H1 (cell line): ENCODE measurements at regions not wholly inside any gene's neighbourhood (a gene's known extent, or its start where the extent isn't known, plus 50 kb on each side); places are given as distances from the start of the nearest gene placed in this dataset.

Experiments used
- RXRA ChIP-seq: IDR thresholded peaks from 2 replicates; pipeline ENCODE4 v1.6.1; 2011; ENCODE audit warnings: low read depth, mild to moderate bottlenecking, low read length, moderate library complexity; ENCODE audit not compliant: insufficient read depth
- SP2 ChIP-seq: IDR thresholded peaks from 2 replicates; pipeline ENCODE4 v1.6.1; 2012; ENCODE audit warnings: mild to moderate bottlenecking, low read length, inconsistent platforms
- TCF12 ChIP-seq: IDR thresholded peaks from 2 replicates; pipeline ENCODE4 v1.6.1; 2011; ENCODE audit warnings: low read depth, mild to moderate bottlenecking, low read length
- TF ChIP-seq, protein P1 (sequence below): fragments of 300-600 bp; sonication (generic); IDR thresholded peaks from 2 replicates; pipeline ENCODE4 v1.7.1; 2012; ENCODE audit warnings: low read length, moderate library complexity, mild to moderate bottlenecking, inconsistent platforms; ENCODE audit not compliant: insufficient replicate concordance

DNA sequence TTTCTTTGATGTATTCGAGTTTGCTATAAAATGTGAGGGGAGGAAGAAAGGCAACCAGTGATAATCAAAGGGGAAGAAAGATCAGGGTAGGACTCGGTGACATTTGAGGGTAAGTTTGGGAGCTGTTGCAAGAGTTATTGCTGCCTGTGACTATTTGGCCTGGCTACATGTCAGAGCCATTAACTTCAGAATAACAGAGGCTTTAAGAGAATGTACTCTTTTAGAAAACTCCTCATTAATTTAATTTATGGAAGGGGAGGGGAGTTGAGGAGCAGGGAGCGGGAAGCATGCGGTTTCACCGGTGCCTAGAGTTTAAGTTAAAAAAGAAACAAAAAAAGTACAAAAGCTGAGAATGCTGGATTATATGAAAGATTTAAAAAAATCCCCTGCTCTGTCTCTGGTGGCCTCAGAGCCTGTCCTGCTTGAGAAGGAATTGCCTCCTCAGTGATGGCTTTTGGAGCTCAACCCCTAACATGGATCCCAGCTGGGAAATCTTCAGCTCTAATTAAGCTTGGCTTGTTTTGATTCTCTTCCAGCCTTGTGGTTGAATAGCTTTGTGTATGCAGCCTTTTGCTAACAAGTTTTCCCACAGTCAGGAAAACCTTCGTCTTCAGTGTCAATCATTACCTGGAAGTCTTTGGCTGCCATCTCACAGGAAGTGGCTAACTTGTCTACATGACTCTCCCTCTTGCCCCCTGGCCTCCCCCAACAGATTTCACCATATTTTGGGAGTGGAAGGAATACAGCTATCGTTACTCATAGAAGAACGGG lies 238.2 kb downstream of the SOX4 start (continued):
- TF ChIP-seq, protein P1, sequence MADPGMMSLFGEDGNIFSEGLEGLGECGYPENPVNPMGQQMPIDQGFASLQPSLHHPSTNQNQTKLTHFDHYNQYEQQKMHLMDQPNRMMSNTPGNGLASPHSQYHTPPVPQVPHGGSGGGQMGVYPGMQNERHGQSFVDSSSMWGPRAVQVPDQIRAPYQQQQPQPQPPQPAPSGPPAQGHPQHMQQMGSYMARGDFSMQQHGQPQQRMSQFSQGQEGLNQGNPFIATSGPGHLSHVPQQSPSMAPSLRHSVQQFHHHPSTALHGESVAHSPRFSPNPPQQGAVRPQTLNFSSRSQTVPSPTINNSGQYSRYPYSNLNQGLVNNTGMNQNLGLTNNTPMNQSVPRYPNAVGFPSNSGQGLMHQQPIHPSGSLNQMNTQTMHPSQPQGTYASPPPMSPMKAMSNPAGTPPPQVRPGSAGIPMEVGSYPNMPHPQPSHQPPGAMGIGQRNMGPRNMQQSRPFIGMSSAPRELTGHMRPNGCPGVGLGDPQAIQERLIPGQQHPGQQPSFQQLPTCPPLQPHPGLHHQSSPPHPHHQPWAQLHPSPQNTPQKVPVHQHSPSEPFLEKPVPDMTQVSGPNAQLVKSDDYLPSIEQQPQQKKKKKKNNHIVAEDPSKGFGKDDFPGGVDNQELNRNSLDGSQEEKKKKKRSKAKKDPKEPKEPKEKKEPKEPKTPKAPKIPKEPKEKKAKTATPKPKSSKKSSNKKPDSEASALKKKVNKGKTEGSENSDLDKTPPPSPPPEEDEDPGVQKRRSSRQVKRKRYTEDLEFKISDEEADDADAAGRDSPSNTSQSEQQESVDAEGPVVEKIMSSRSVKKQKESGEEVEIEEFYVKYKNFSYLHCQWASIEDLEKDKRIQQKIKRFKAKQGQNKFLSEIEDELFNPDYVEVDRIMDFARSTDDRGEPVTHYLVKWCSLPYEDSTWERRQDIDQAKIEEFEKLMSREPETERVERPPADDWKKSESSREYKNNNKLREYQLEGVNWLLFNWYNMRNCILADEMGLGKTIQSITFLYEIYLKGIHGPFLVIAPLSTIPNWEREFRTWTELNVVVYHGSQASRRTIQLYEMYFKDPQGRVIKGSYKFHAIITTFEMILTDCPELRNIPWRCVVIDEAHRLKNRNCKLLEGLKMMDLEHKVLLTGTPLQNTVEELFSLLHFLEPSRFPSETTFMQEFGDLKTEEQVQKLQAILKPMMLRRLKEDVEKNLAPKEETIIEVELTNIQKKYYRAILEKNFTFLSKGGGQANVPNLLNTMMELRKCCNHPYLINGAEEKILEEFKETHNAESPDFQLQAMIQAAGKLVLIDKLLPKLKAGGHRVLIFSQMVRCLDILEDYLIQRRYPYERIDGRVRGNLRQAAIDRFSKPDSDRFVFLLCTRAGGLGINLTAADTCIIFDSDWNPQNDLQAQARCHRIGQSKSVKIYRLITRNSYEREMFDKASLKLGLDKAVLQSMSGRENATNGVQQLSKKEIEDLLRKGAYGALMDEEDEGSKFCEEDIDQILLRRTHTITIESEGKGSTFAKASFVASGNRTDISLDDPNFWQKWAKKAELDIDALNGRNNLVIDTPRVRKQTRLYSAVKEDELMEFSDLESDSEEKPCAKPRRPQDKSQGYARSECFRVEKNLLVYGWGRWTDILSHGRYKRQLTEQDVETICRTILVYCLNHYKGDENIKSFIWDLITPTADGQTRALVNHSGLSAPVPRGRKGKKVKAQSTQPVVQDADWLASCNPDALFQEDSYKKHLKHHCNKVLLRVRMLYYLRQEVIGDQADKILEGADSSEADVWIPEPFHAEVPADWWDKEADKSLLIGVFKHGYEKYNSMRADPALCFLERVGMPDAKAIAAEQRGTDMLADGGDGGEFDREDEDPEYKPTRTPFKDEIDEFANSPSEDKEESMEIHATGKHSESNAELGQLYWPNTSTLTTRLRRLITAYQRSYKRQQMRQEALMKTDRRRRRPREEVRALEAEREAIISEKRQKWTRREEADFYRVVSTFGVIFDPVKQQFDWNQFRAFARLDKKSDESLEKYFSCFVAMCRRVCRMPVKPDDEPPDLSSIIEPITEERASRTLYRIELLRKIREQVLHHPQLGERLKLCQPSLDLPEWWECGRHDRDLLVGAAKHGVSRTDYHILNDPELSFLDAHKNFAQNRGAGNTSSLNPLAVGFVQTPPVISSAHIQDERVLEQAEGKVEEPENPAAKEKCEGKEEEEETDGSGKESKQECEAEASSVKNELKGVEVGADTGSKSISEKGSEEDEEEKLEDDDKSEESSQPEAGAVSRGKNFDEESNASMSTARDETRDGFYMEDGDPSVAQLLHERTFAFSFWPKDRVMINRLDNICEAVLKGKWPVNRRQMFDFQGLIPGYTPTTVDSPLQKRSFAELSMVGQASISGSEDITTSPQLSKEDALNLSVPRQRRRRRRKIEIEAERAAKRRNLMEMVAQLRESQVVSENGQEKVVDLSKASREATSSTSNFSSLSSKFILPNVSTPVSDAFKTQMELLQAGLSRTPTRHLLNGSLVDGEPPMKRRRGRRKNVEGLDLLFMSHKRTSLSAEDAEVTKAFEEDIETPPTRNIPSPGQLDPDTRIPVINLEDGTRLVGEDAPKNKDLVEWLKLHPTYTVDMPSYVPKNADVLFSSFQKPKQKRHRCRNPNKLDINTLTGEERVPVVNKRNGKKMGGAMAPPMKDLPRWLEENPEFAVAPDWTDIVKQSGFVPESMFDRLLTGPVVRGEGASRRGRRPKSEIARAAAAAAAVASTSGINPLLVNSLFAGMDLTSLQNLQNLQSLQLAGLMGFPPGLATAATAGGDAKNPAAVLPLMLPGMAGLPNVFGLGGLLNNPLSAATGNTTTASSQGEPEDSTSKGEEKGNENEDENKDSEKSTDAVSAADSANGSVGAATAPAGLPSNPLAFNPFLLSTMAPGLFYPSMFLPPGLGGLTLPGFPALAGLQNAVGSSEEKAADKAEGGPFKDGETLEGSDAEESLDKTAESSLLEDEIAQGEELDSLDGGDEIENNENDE: no peak
- TF ChIP-seq RXRA: no peak
- TF ChIP-seq TCF12: no peak
- TF ChIP-seq SP2: no peak
